H1 (cell line): ENCODE measurements at regions not wholly inside any gene's neighbourhood (a gene's known extent, or its start where the extent isn't known, plus 50 kb on each side); places are given as distances from the start of the nearest gene placed in this dataset.

Experiments used
- ASH2L ChIP-seq: fragments of 200-600, 300-600 bp; sonication (generic); IDR thresholded peaks from one replicate; pipeline ENCODE4 v1.7.1; 2017; ENCODE audit warnings: low read length
- CTCF ChIP-seq, 3 experiments: IDR thresholded peaks; 1 replicate in 2 of 3; 2 replicates in 1 of 3; pipeline versions ENCODE4 v1.5.1 to v1.6.1; 2011; ENCODE audit warnings: low read length in 3 of 3, mild to moderate bottlenecking in 3 of 3, inconsistent platforms in 2 of 3, low read depth in 1 of 3, moderate library complexity in 1 of 3; ENCODE audit not compliant: insufficient read depth in 1 of 3; ENCODE audit errors: control extremely low read depth in 1 of 3
- EP300 ChIP-seq, 2 experiments: IDR thresholded peaks; 1 replicate in 1 of 2; 2 replicates in 1 of 2; pipeline ENCODE4 v1.6.1; 2011 to 2012; ENCODE audit warnings: low read depth in 2 of 2, low read length in 2 of 2, mild to moderate bottlenecking in 2 of 2, borderline replicate concordance in 1 of 2, inconsistent platforms in 1 of 2, moderate library complexity in 1 of 2
- JUN ChIP-seq: IDR thresholded peaks from 2 replicates; pipeline ENCODE4 v1.6.1; 2011; ENCODE audit warnings: low read depth, mild to moderate bottlenecking, improper control_type of control experiment, low read length
- MAX ChIP-seq: IDR thresholded peaks from 2 replicates; pipeline ENCODE4 v1.6.1; 2012; ENCODE audit warnings: inconsistent platforms
- POLR2A ChIP-seq, 2 experiments: IDR thresholded peaks; 1 replicate in 1 of 2; 2 replicates in 1 of 2; pipeline ENCODE4 v1.6.1; 2011; ENCODE audit warnings: low read depth in 2 of 2, low read length in 2 of 2, mild to moderate bottlenecking in 2 of 2; ENCODE audit errors: control extremely low read depth in 1 of 2
- POLR2AphosphoS5 ChIP-seq: IDR thresholded peaks from 2 replicates; pipeline ENCODE4 v1.6.1; 2011; ENCODE audit warnings: low read depth, low read length
- SP2 ChIP-seq: IDR thresholded peaks from 2 replicates; pipeline ENCODE4 v1.6.1; 2012; ENCODE audit warnings: mild to moderate bottlenecking, low read length, inconsistent platforms
- SUZ12 ChIP-seq: fragments of 200-600 bp; sonication (generic); IDR thresholded peaks from 2 replicates; pipeline ENCODE4 v1.6.1; 2012; ENCODE audit warnings: mild to moderate bottlenecking, inconsistent platforms, low read length, moderate library complexity, mixed read lengths
- USF2 ChIP-seq: IDR thresholded peaks from 2 replicates; pipeline ENCODE4 v1.6.1; 2011; ENCODE audit warnings: low read length, improper control_type of control experiment

GRCh38 chr20:57064836-57065235 lies 201.6 kb downstream of the BMP7 start:
- TF ChIP-seq ASH2L = no peak
- TF ChIP-seq POLR2A (IDR thresholded peaks at IDR 0.05; ENCODE audit: control extremely low read depth in 1 of 2, low read depth in 2 of 2, low read length in 2 of 2) = no peak
- no peak for TF ChIP-seq CTCF (IDR thresholded peaks at IDR 0.05; ENCODE audit: control extremely low read depth in 1 of 3, insufficient read depth in 1 of 3, low read depth in 1 of 3, low read length in 3 of 3)
- no peak for TF ChIP-seq MAX
- no peak for TF ChIP-seq JUN
- no peak for TF ChIP-seq SP2
- no peak for TF ChIP-seq USF2
- no peak for TF ChIP-seq POLR2AphosphoS5
- TF ChIP-seq EP300 (IDR thresholded peaks at IDR 0.05; ENCODE audit: borderline replicate concordance in 1 of 2, low read depth in 2 of 2, low read length in 2 of 2) = no peak
- TF ChIP-seq SUZ12 = no peak
